ENCODE measurements at regions not wholly inside any gene's neighbourhood (a gene's known extent, or its start where the extent isn't known, plus 50 kb on each side); places are given as distances from the start of the nearest gene placed in this dataset.

- no peak for TF ChIP-seq EZH2 (IDR thresholded peaks at IDR 0.05)
- no peak for TF ChIP-seq POLR2AphosphoS5 (IDR thresholded peaks at IDR 0.05; ENCODE audit: borderline replicate concordance, low read depth, low read length)
- TF ChIP-seq FOXP2 (optimal IDR thresholded peaks at IDR 0.05; ENCODE audit: control extremely low read depth, extremely low read length, insufficient read depth) = no peak
Measured at GRCh38 chr12:98334768-98335167, 180.6 kb upstream of the TMPO start.

All from SK-N-MC (cell line).